Renal cortical epithelial cell (primary cell): ENCODE measurements at regions not wholly inside any gene's neighbourhood (a gene's known extent, or its start where the extent isn't known, plus 50 kb on each side); places are given as distances from the start of the nearest gene placed in this dataset.
"Not testable (repeated sequence)": the region's sequence is repeated elsewhere in the genome, so short reads cannot be mapped to it uniquely, and the experiment has no call there.

ENCODE experiments used
- DNase-seq: peaks from one replicate; pipeline ENCODE4 v3.0.0-alpha.2; 2011; ENCODE audit warnings: low read depth

DNA sequence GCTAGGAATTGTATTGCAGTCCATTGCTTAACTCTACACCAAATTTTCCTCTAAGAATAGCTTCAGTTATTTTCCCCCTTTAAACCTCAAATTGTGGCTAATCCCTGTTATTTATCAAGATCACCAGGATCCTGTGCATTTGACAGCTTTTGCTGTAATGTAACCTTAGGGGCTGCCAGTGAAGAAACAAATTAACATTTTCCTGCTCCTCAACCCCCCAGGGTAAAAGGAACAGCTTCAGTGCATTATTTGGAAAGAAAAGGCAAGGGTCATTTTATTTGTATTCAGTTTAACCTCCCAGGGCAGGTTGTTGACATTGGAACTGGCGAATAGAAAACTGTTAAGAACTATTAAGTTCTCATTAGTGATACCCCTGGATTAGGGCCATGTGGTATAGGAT, 57.0 kb downstream of the PCDH20 start:
- no peak for DNase-seq

DNA sequence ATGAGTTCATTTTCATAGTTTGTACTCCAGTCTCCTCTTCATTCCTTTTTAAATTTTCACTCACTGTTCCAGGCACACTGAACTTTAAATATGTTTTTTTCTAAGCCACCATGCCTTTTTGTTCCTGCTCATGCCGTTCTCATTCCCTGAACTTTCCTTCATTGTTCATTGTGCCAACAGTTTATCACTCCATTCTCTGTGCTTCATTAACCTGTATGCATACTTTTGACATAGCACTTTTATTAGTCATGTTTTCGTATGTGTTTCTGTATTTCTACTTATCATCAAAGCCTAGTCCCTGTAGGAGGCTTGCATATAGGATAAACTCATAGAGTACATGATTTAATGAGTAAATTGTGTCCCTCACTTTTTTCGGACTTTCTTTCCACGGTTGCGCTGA, 65.3 kb downstream of the PCDH20 start:
- DNase-seq = peak; percentile 76

DNA sequence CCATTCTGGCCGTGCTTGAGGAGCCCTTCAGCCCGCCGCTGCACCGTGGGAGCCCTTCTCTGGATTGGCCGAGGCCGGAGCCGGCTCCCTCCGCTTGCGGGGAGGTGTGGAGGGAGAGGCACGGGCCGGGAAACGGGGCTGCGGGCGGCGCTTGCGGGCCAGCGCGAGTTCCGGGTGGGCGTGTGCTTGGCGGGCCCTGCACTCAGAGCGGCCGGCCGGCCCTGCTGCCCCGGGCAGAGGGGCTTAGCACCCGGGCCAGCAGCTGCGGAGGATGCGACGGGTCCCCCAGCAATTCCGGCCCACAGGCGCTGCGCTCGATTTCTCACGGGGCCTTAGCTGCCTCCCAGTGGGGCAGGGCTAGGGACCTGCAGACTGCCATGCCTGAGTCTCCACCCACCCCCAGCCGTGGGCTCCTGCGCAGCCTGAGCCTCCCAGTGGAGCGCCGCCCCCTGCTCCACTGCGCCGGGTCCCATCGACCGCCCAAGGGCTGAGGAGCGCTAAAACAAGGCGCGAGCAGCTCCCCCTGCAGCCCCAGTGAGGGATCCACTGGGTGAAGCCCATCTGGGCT, 76.5 kb downstream of the PCDH20 start:
- DNase-seq = peak; percentile 2

DNA sequence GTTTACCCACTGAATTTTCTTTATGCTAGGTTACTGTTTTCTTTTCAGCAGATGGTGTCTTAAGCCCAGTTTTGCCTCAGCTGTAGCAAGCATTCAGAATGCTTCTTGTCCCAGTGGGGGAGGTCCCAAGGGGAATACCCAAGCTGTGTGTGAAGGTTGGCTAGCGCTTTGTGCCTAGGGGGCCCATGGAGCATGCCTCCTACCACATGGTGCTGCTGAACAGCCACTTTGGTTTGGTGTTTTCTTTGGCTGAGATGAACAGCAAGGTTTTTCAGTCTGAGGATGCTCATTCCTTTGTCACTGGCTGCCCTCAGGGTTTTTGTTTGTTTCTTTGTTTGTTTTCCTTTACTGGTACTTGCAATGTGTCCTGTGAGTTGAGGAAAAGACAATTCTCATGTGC, 99.0 kb downstream of the PCDH20 start:
- DNase-seq = no peak

DNA sequence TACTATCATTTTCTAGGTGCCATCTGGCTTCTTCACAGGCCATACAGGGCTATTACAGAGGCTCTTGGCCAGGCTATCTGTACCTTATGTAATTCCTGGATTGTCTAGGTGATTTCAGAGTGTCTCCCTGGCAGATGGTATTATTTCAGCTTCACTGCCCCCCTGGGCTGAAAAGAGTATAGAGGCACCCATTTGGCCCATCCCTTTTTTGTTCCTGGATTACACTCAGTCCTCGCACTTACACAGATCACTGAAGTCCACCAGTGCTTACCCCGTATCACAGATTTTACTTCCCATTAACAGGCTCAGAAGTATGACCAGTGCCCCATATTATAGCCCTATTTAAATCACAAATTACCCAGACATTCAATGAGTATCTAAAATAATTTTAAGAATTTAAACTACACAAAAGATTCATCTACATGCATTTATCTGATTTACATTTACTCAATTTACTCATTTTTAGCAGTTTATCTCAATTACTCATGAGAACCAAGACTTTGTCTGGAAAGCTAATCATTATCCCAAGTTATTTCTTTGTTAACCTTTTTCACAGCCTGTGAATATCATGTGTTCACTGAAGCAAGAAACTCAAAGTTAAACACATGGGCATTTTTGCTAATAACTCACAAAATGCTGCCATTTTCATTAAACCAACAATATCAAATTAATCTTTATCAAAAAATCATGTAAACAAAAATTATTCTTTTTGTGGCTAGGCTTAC, 121.0 kb downstream of the PCDH20 start:
- DNase-seq = peak; percentile 94

DNA sequence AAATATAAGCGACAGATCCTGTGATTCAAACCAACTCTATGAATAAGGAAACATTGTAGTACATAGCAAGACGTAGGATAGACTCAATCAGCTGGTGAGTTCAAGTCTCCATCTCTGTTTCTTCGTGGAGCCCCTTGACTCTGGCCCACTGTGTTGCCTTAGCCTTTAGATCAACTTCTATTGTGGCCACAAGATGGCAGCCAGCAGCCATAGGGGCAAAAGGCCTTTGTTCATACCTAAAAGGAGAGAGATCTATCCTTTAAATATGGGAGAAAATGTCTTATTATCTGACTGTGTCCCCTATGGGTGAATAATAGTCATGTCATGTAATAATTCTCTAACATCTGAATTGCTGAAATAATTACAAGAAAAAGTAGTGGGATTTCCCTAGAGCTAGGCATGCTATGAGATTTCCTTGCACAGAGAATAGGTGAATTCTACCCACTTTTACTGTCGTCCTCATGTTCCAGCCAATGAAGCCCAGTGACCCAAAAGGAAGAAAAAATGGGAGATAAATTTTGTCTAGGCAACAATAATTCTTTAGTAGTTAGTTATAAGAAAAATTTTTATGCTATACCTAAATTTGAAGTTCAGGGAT, 129.4 kb downstream of the PCDH20 start:
- peak; percentile 57 for DNase-seq

DNA sequence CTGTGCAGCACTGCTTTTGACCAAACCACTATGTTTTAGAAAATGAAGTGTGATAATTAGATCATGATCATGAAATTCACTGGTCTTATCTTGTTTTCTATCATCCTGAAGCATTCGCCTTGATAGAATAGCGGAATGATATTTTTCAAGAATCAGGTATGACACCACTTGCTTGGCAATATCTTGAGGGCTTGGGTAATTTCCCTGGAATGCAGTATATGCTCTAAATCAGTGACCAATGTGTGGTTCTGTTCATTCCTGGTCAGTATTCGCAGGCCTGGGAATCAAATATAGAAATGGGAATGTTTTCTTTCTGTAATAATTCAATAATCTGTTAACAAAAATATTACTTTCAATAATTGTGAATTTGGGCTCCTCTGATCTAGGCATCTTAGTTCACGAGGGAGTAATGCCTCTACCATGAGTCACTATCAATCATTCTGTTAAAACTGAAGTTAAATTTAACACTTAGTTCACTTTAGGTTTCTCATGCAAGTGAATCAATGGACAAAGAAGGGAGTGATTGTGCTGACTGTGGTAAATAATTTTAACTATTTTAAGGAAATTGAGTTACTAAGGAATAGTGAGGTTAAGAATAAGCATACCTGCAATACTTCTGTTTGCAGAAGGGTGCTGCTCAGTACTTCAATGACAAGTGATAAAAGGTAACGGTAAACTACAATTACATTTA, 137.9 kb downstream of the PCDH20 start:
- DNase-seq = peak; percentile 64

DNA sequence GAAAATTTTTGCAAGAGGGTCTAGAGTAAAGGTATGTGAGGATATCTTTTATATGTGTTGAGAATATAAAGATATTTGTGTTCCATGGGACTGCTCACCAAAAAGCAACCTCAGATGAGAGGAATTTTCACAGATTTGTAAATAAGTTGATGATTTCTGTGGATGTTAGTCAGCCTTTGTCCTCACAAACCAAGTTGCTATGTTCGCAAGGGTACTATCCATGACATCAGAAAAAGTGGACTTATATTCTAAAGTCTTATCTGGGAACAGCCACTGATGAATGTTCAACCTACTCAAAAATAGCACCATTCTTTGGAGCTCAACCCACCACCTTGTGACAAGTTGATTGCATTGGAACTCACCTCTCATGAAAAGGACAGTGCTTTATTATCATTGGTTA, 138.6 kb downstream of the PCDH20 start:
- DNase-seq = peak; percentile 42

DNA sequence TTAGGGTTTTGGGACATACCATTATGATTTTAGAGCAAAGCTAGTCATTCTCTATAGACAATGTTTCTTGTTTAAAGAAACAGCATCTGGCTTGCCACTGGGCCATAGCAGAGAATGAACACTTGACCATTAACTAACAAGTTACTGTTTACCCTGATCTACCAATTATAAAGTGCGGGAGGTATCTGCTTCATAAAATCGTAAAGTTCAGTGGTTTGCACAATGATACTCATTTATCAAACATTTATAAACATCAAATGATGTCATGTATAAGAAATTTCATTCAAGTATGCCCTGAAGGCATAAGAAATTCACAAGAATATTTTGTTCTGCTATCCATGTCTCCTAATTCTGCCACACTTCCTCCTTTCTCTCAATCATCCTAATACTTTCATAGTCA, 139.2 kb downstream of the PCDH20 start:
- DNase-seq = peak; percentile 90

DNA sequence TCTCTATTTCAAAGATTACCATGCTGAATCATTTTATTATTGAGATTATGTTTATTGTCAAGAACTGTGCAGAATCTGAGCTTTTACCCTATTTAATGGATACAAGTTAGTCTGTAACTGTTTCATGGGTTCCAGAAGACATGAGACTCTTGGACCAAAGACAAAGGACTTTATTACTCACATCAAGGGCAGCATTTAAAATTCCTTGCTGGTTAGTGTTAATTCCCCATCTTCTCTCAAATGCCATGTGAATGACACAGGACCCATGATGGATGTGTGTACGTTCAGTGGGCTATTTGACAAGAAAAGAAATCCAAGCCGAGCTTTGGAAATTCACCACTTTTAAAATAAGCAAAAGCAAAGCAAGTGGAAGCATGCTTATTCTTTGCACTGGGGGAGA, 139.9 kb downstream of the PCDH20 start:
- peak; percentile 67 for DNase-seq

DNA sequence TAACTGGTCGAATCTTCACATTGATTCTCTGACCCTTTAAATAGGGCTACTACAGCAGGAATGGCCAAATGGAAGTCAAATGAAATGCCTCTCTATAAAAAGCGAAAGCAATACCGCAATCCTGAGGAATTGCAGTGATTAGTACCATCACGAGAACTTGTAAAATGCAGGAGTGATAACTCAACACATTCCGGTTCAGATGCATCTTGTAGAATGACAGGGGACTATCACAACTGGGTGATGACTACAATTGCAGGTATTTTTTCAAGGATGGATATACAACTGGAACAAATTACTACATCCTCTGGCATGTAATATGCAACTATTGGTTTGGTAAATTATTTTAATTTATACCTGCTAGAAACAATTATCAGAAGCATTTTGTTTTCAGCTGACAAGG, 140.4 kb downstream of the PCDH20 start:
- DNase-seq = no peak

DNA sequence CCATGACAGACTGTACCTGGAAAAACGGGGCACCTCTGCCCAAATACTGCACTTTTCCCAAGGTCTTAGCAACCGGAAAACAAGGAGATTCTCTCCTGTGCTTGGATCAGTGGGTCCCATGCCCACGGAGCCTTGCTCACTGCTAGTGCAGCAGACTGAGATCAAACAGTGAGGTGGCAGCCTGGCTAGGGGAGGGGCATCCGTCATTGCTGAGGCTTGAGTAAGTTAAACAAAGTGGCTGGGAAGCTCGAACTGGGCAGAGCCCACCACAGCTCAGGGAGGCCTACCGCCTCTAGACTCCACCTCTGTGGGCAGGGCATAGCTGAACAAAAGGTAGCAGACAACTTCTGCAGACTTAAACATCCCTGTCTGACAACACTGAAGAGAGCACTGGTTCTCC, 148.8 kb downstream of the PCDH20 start:
- not testable (repeated sequence) for DNase-seq

DNA sequence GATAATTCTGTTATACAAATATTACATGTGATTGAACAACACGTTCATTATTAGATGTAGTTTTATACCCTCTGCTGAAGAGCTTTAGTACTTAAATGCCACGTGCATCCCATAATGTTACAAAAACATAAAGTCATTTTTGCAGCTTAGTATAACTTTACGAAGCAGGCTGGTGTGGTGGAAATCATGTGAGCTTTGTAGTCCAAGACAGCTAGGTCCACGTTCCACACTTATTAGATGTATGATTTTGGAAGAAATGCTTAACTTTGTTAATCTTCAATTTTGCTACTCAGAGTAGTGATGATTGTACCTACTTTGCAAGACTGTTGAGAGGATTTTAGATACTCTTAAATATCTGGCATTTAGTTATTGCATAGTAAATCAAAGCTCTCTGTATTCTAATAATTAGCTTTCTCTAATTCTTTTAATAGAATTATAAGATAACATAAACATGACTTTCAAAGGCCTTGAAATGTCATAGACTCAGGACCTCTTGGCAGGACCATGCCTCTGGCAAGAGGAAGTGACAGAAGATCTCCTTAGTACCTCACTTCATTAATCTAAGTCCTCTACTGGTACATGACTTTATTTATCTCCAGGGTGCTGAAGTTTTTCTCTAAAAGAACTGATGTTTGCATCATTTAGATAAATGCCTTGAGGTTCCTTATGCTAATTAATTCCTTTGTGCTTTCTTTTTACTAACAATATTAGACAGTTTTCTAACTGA, 153.7 kb downstream of the PCDH20 start:
- no peak for DNase-seq

DNA sequence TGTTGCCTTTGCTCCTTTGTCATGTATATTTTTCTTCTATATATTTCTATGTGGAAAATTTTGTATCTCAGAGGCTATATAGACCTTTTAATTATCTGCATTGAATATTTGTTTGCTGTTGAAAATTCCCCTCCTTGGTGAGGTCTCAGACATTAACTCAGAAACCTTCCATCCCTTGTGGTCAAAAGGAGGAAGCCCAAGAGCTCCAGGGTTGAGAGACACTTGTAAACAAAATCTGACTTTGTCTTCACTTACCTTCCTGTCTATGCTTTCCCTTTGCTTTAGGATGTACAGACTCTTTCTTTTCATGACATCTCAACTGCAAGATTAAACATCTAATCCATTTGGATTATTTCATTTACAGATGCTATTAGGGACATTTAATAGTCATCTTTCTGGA, 157.5 kb downstream of the PCDH20 start:
- no peak for DNase-seq

DNA sequence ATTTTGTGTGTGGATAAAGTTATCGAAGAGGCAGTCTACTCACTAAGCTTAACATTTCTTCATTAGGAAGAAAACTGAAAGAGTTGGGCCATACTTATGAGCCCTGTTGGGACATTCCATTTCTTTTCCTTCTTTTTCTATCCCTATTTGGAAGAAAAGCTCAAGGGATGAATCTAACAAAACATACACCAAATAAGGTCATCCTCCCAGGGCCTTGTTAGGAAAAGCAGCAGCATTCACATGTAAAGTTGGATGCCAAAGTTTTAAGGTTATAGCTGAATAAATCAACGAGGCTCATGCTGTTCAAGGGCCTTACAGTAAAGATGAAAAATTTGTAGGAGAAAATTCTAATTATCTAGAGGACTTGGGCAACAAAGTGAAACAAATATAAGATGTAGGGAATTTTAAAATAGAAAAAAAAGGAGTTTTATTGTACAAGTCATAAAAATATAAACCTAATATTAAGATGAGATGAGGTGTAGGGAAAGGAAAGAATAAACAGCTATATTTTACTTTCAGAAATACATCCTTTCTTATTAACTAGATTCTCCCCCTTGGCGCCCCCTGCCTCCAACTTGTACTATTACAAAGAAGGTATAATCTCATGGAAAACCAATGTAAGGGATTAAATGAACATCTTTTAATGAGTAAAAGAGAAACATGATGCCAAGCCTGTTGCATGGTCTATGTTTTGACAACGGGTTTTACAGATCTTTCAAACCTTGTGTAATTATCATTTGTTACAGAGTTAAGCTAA, 160.4 kb downstream of the PCDH20 start:
- DNase-seq = peak; percentile 9

DNA sequence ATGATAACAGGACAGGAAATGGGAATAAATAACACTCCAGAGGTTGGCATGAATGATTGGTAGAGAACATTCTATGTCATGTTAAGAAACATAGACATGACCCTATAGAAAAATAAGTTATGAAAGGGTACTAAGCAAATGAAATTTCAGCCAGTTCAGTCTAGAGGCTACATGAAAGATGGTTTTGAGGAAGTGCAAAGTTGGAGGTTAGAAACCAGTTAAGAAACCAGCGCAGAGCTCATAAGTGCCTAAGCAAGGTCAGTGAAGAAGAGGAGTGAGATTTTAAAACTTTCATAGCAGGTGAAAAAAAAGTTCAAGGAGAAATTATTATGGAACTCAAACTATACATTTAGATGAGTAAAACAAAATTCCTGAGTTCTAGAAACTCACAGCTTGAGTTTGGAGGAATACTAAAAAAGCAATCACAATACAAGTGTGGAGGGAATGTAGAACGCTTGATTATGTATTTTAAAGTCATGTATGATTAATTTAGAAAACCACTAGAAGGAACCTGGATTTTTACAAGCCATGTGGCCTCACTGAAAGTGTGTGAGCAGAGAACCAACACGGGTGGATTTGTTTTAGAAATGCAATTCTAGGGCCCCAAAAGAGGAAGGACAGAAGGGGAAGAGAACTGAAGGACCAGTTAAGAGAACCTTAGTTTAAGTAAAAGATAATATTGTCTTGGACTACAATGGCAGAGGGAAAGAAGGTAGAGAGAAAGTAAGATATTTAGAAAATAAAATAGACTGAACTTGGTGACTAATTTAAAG, 162.4 kb downstream of the PCDH20 start:
- DNase-seq = no peak

DNA sequence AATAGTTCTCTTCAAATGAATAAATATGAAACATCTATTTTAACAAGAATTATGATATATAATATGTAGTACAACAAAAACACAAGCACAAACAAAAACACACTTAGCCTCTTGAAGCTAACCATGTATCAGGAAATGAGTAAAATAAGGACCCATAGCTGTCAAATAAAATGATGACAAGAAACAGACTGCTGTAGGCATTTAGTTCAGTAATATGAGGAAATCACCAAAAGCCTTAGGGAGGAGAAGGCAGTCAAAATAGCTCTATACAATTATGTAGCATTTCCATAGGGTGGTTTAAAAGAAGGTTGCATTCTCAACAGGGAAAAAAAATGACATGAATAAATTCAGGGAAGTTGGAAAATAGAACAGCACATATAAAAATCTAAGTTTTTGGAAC, 163.4 kb downstream of the PCDH20 start:
- no peak for DNase-seq

DNA sequence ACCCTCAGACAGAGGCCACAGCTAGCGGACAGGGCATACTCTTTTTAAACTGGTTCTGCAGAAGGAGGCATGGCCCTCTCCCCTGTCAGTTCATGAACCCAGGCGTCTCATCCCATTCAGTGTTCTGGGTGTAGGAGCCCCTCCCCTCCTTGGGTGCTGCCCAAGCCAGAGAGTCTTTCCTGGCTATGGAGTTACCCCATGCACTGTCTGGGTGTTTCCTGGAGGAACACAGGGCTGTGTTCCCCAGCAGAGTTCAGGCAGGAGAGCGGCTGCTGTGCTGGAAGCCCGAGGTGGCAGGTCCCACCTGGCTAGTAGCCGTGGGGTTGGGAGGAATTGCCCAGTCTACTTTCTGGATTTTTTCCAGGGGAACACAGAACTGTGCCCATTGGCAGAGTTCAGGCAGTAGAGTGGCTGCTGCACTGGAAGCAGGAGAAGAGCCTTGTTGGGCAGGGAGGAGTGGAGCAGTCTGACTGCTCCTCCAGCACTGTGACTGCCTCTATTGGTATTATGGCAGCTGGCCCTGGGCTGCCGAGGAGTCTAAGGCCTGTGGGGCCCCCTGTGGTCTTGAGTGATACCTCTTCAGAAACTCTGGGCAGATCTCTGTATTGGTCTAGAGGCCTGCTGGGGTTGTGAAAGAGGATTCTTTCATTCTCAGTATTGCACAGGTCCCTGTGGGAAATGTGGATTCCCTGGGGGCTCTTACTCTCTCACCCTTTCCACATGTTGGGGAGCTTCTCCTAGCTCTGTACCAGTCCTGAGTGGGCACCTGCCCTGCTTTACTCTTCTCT, 168.3 kb downstream of the PCDH20 start:
- no peak for DNase-seq

DNA sequence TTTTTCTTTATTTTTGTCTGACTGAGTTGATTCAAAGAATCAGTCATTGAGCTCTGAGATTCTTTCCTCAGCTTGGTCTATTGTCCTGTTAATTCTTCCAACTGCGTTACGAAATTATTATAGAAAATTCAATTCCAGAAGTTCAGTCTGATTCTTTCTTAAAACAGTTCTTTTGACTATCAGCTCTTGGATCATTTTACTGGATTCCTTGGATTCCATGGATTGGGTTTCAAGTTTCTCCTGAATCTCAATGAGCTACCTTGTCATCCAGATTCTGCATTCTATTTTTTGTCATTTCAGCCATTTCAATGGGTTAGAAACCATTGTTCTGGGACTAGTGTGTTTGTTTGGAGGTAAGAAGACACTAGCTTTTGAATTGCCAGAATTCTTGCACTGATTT, 169.3 kb downstream of the PCDH20 start:
- no peak for DNase-seq

DNA sequence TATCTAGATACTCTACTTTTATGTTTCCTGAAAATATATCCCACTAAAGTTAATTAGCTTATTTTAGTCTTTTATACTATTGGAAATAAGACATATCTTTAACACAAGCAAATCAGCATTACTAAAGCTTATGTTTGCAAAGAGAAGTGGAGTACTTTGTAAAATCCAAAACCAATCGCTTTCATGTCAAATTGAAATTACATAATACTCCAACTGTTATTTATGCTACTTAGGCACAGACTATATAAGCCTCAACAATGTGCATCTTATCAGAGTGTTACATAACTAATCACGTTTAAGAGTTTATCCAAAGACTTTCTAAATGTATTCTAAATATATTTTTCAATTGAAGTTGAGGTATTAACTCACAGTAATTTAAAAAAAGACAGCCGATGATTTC, 200.0 kb downstream of the PCDH20 start:
- no peak for DNase-seq
